ENCODE measurements at regions not wholly inside any gene's neighbourhood (a gene's known extent, or its start where the extent isn't known, plus 50 kb on each side); places are given as distances from the start of the nearest gene placed in this dataset.

- H3K4me1 Mint-ChIP-seq (ENCODE audit: low read depth, unreplicated experiment): peaks cover 11% of the 10 kb centered on the region
- H3K36me3 ChIP-seq (ENCODE audit: control insufficient read depth, insufficient read depth, low read length): no peaks in the 10 kb centered on the region
- no peaks in the 10 kb centered on the region for H3K27me3 Mint-ChIP-seq (ENCODE audit: insufficient read depth, unreplicated experiment)
- ChIA-PET POLR2A (no interaction called here), CTCF (no interaction called here)
- H3K27ac Mint-ChIP-seq (ENCODE audit: unreplicated experiment): no peak overlapping the region
- intact Hi-C loops (cut with micrococcal nuclease; ENCODE audit: unreplicated experiment): no loop called here
- H3K36me3 Mint-ChIP-seq (ENCODE audit: insufficient read depth, unreplicated experiment): no peaks in the 10 kb centered on the region
- H3K27me3 ChIP-seq (replicated peaks; ENCODE audit: control insufficient read depth, insufficient read depth, low read length): no peaks in the 10 kb centered on the region
- H3K4me3 ChIP-seq (ENCODE audit: low read depth, low read length): no peak overlapping the region
- H3K9me3 Mint-ChIP-seq (ENCODE audit: unreplicated experiment): peaks cover 10% of the 10 kb centered on the region
- no peak for TF ChIP-seq CTCF (IDR thresholded peaks at IDR 0.05; ENCODE audit: insufficient read depth in 1 of 2, low read depth in 1 of 2, low read length in 1 of 2, severe bottlenecking in 1 of 2, unreplicated experiment in 1 of 2)
- no TSS peak for BruUV-seq (replicated peaks)
- DNase-seq: no peak
- H3K4me1 ChIP-seq: peaks cover 21% of the 10 kb centered on the region
- no peak overlapping the region for H3K4me3 Mint-ChIP-seq (ENCODE audit: unreplicated experiment)
- H3K9me3 ChIP-seq: 0 out of 2 replicates have a peak, but pooled peaks cover 3% of the 10 kb centered on the region
Measured at GRCh38 chr2:15845737-15846405, 94.5 kb upstream of the MYCN start.

GRCh38 chr2:15846626-15847025 lies 93.7 kb upstream of the MYCN start:
- Mint-ChIP-seq H3K9me3 (ENCODE audit: unreplicated experiment) (peaks cover 10% of the 10 kb centered on the region), H3K36me3 (ENCODE audit: insufficient read depth, unreplicated experiment) (no peaks in the 10 kb centered on the region), H3K4me3 (ENCODE audit: unreplicated experiment) (no peak overlapping the region), H3K27ac (ENCODE audit: unreplicated experiment) (no peak overlapping the region), H3K27me3 (ENCODE audit: insufficient read depth, unreplicated experiment) (no peaks in the 10 kb centered on the region), H3K4me1 (ENCODE audit: low read depth, unreplicated experiment) (peaks cover 11% of the 10 kb centered on the region)
- BruUV-seq (replicated peaks): no TSS peak
- Histone ChIP-seq H3K9me3 (0 out of 2 replicates have a peak, but pooled peaks cover 3% of the 10 kb centered on the region), H3K36me3 (ENCODE audit: control insufficient read depth, insufficient read depth, low read length) (no peaks in the 10 kb centered on the region), H3K27me3 (replicated peaks; ENCODE audit: control insufficient read depth, insufficient read depth, low read length) (no peaks in the 10 kb centered on the region), H3K4me1 (peaks cover 17% of the 10 kb centered on the region), H3K4me3 (ENCODE audit: low read depth, low read length) (no peak overlapping the region)
- no peak for DNase-seq
- intact Hi-C loops (cut with micrococcal nuclease; ENCODE audit: unreplicated experiment): no loop called here
- POLR2A ChIA-PET: no interaction called here
- TF ChIP-seq CTCF (IDR thresholded peaks at IDR 0.05; ENCODE audit: insufficient read depth in 1 of 2, low read depth in 1 of 2, low read length in 1 of 2, severe bottlenecking in 1 of 2, unreplicated experiment in 1 of 2): no peak
- CTCF ChIA-PET: no interaction called here

- no TSS peak for BruUV-seq (replicated peaks)
- POLR2A ChIA-PET: no interaction called here
- no peaks in the 10 kb centered on the region for H3K4me1 Mint-ChIP-seq (ENCODE audit: low read depth, unreplicated experiment)
Measured at GRCh38 chr2:15850534-15850933, 89.8 kb upstream of the MYCN start.

More at GRCh38 chr2:15850534-15850933, 89.8 kb upstream of the MYCN start:
- Mint-ChIP-seq H3K27ac (ENCODE audit: unreplicated experiment) (no peak overlapping the region), H3K4me3 (ENCODE audit: unreplicated experiment) (no peak overlapping the region), H3K9me3 (ENCODE audit: unreplicated experiment) (peaks cover 10% of the 10 kb centered on the region), H3K27me3 (ENCODE audit: insufficient read depth, unreplicated experiment) (no peaks in the 10 kb centered on the region), H3K36me3 (ENCODE audit: insufficient read depth, unreplicated experiment) (no peaks in the 10 kb centered on the region)
- CTCF ChIA-PET: no interaction called here
- no peak for DNase-seq
- no peaks in the 10 kb centered on the region for H3K27me3 ChIP-seq (replicated peaks; ENCODE audit: control insufficient read depth, insufficient read depth, low read length)
- 0 out of 2 replicates have a peak, but pooled peaks cover 3% of the 10 kb centered on the region for H3K9me3 ChIP-seq
- intact Hi-C loops (cut with micrococcal nuclease; ENCODE audit: unreplicated experiment): no loop called here
- no peaks in the 10 kb centered on the region for H3K36me3 ChIP-seq (ENCODE audit: control insufficient read depth, insufficient read depth, low read length)
- no peak overlapping the region for H3K4me3 ChIP-seq (ENCODE audit: low read depth, low read length)
- no peak for TF ChIP-seq CTCF (IDR thresholded peaks at IDR 0.05; ENCODE audit: insufficient read depth in 1 of 2, low read depth in 1 of 2, low read length in 1 of 2, severe bottlenecking in 1 of 2, unreplicated experiment in 1 of 2)
- H3K4me1 ChIP-seq: no peaks in the 10 kb centered on the region
